ENCODE measurements at regions not wholly inside any gene's neighbourhood (a gene's known extent, or its start where the extent isn't known, plus 50 kb on each side); places are given as distances from the start of the nearest gene placed in this dataset.

DNA sequence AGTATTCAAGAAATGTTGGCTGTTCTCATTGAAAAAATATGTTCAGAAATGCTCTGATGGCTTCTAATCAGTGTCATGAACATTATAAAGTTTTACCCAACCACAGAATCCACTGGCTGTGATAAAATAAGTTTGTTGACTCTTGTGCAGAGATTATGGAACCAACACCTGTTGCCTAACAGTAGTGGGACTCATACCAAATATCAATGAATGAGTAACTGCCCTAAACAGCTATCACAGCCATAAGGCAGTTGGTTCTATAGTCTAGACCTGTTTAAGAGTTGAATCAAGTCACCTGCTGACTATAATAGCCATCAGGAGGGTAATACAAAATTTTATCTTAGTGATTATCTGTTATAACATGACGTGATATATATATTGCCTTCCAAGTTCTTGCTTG lies 168.3 kb downstream of the ATOH1 start:
- POLR2A ChIA-PET, result no interaction called here
- no peak overlapping the region for H3K4me3 ChIP-seq (ENCODE audit: low read depth, low read length)
- no peak for DNase-seq (ENCODE audit: low read depth, low spot score)
- TF ChIP-seq, protein P1, sequence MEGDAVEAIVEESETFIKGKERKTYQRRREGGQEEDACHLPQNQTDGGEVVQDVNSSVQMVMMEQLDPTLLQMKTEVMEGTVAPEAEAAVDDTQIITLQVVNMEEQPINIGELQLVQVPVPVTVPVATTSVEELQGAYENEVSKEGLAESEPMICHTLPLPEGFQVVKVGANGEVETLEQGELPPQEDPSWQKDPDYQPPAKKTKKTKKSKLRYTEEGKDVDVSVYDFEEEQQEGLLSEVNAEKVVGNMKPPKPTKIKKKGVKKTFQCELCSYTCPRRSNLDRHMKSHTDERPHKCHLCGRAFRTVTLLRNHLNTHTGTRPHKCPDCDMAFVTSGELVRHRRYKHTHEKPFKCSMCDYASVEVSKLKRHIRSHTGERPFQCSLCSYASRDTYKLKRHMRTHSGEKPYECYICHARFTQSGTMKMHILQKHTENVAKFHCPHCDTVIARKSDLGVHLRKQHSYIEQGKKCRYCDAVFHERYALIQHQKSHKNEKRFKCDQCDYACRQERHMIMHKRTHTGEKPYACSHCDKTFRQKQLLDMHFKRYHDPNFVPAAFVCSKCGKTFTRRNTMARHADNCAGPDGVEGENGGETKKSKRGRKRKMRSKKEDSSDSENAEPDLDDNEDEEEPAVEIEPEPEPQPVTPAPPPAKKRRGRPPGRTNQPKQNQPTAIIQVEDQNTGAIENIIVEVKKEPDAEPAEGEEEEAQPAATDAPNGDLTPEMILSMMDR (IDR thresholded peaks at IDR 0.05; ENCODE audit: insufficient read depth, low read length, missing control alignments), result no peak
- CTCF ChIA-PET, result no interaction called here

DNA sequence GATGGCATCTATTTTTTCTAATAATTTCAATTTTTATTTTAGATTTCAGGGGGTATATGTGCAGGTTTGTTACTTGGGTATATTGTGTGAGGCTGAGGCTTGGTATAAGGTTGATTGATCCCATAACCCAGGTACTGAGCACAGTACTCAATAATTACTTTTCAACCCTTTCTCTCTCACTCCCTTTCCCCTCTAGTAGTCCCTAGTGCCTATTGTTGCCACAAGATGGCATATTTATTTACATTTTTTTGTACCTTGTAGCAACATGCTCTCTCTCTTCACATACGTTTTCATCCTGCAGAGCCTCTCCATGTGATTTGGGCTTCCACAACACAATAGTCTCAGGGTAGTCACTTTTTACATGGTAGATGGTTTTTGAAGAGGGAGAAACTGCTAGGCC lies 172.0 kb downstream of the ATOH1 start:
- no peak overlapping the region for H3K4me3 ChIP-seq (ENCODE audit: low read depth, low read length)
- no peak for DNase-seq (ENCODE audit: low read depth, low spot score)
- CTCF ChIA-PET, result no interaction called here
- POLR2A ChIA-PET, result no interaction called here
- TF ChIP-seq, protein P1 (IDR thresholded peaks at IDR 0.05; ENCODE audit: insufficient read depth, low read length, missing control alignments), result no peak

DNA sequence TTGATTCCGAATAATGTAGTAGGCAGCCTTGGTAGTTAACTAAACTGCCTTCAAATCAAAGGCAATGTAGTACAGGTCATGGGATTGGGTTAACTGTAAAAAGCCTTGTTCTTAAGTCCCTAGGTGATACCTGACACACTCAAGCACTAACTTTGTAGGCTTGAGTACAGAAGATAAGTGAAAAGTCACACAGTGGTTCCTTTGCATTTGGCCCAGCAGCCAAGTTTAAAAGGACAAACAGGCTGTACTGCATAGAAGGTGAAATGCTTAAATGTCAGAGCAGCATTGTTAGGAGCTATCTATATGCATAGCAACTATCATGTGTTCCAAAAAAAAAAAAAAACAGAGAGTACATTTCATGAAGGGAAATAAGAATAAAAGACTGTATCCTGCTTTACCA lies 178.4 kb downstream of the ATOH1 start:
- ChIA-PET CTCF (no interaction called here), POLR2A (no interaction called here)
- no peak for DNase-seq (ENCODE audit: low read depth, low spot score)
- TF ChIP-seq, protein P1 (IDR thresholded peaks at IDR 0.05; ENCODE audit: insufficient read depth, low read length, missing control alignments), result no peak
- H3K4me3 ChIP-seq (ENCODE audit: low read depth, low read length), result no peak overlapping the region

DNA sequence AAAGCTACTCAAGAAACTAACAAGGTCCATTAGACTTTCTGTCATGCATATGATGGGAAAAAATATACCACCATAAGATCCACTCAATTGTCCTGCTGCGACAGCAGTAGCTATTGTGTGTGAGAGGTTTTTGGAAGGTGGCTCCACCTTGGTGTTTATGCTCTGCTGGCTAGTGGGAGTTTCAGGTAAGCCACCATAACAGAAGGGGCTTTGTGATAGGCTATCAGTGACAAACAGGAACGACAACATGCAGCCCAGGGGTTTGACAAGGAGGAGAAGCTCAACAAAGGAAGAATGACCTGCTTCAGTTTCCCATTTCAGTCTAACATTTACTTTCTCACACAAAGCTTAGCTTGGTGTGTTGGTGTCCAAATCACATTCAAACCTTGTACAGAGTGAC lies 182.6 kb downstream of the ATOH1 start:
- DNase-seq (ENCODE audit: low read depth, low spot score), result no peak

DNA sequence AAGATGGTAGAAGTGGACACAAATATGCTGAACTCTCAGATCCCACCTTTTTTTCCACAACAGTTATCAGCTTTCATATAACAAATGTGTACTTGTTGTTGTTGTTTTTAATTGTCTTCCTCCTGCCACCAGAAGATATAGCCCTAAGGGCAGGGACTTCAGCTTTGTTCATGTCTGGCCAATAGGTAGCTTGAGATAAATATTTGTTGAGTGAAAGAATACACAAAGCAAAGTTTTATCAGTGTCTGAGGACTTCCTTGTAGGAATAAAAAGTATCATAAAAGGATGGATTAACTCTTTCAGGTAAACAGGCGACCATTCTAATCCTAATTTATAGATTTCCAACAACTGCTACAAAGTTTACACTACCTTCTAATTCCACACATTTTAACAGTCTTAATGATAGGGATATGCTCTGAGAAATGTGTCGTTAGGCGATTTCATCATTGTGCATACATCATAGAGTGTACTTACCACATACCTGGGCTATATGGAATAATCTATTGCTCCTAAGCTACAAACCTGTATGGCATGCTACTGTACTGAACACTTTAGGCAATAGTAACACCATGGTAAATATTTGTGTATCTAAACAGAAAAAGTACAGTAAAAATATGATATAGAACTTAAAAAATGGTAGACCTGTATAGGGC lies 186.1 kb downstream of the ATOH1 start:
- H3K4me3 ChIP-seq (ENCODE audit: low read depth, low read length), result no peak overlapping the region
- TF ChIP-seq, protein P1 (IDR thresholded peaks at IDR 0.05; ENCODE audit: insufficient read depth, low read length, missing control alignments), result no peak
- POLR2A ChIA-PET, result no interaction called here
- CTCF ChIA-PET, result no interaction called here
- no peak for DNase-seq (ENCODE audit: low read depth, low spot score)

More for the DNA sequence above, 182.6 kb downstream of the ATOH1 start:
- TF ChIP-seq, protein P1 (IDR thresholded peaks at IDR 0.05; ENCODE audit: insufficient read depth, low read length, missing control alignments), result no peak
- ChIA-PET CTCF (no interaction called here), POLR2A (no interaction called here)
- H3K4me3 ChIP-seq (ENCODE audit: low read depth, low read length), result no peak overlapping the region

DNA sequence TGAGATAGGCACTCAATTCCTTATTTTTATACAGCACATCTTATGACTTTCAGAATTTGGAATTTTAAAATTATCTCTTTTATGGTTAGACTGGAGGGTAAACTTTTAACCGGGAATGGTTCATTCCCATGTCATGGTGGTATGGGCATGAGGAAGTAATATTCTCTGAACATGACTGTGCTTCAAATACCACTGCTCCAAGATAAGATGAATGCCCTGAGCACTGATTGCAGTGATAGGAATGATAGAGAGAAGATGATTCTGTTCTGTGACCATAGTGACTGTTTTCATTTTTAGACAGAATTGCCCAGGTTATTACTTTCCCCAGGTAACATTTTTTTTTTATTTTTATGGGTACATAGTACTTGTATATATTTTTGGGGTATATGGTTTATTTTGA lies 187.4 kb downstream of the ATOH1 start:
- H3K4me3 ChIP-seq (ENCODE audit: low read depth, low read length), result no peak overlapping the region
- ChIA-PET CTCF (no interaction called here), POLR2A (no interaction called here)
- no peak for DNase-seq (ENCODE audit: low read depth, low spot score)
- TF ChIP-seq, protein P1 (IDR thresholded peaks at IDR 0.05; ENCODE audit: insufficient read depth, low read length, missing control alignments), result no peak
